ENCODE measurements at regions not wholly inside any gene's neighbourhood (a gene's known extent, or its start where the extent isn't known, plus 50 kb on each side); places are given as distances from the start of the nearest gene placed in this dataset.

- TF ChIP-seq REST (IDR thresholded peaks at IDR 0.05; ENCODE audit: insufficient read depth in 1 of 2, low read depth in 2 of 2, low read length in 2 of 2) (no peak), SIN3A (IDR thresholded peaks at IDR 0.05; ENCODE audit: borderline replicate concordance, insufficient read depth, low read length) (no peak), POLR2AphosphoS5 (IDR thresholded peaks at IDR 0.05; ENCODE audit: low read depth, low read length) (no peak)
Observed at GRCh38 chr17:77395501-77396048, 254.8 kb downstream of the SEC14L1 start.

All from PFSK-1 (cell line).